ENCODE measurements at regions not wholly inside any gene's neighbourhood (a gene's known extent, or its start where the extent isn't known, plus 50 kb on each side); places are given as distances from the start of the nearest gene placed in this dataset.

GRCh38 chr3:72217570-72217969 lies 432.6 kb upstream of the PROK2 start:
- intact Hi-C loops (cut with micrococcal nuclease; ENCODE audit: unreplicated experiment), result no loop called here
- no peak for DNase-seq (ENCODE audit: low read depth, low spot score)
- no peak overlapping the region for H3K4me3 ChIP-seq (ENCODE audit: low read depth in 2 of 2, low read length in 2 of 2)
- no peaks in the 10 kb centered on the region for H3K27me3 ChIP-seq (ENCODE audit: control insufficient read depth, insufficient read depth, low read length)
- H3K27ac ChIP-seq (ENCODE audit: low read length), result no peak overlapping the region
- no peak for ATAC-seq
- POLR2A ChIA-PET, result no interaction called here
- no peaks in the 10 kb centered on the region for H3K4me1 ChIP-seq (ENCODE audit: control insufficient read depth, insufficient read depth, low read length)
- BruUV-seq (replicated peaks), result no TSS peak
- CTCF ChIA-PET, result no interaction called here
- TF ChIP-seq SIN3A (IDR thresholded peaks at IDR 0.05; ENCODE audit: borderline replicate concordance, insufficient read depth, low read depth, low read length) (no peak), POLR2AphosphoS5 (IDR thresholded peaks at IDR 0.05; ENCODE audit: low read depth, low read length) (no peak), CTCF (IDR thresholded peaks at IDR 0.05) (no peak), TCF7L2 (IDR thresholded peaks at IDR 0.05; ENCODE audit: low read depth, low read length) (no peak), REST (IDR thresholded peaks at IDR 0.05; ENCODE audit: insufficient read depth in 1 of 2, low read depth in 2 of 2, low read length in 1 of 2) (no peak)
- in situ Hi-C loops (cut with HindIII; ENCODE audit: low pct_unique_long_range_greater_than_20kb, low sequenced_read_pairs), result no loop called here
- H3K36me3 ChIP-seq (ENCODE audit: control insufficient read depth, insufficient read depth, low read length), result no peaks in the 10 kb centered on the region
- H3K9me3 ChIP-seq (ENCODE audit: control insufficient read depth, insufficient read depth, low read depth, low read length), result no peaks in the 10 kb centered on the region

DNA sequence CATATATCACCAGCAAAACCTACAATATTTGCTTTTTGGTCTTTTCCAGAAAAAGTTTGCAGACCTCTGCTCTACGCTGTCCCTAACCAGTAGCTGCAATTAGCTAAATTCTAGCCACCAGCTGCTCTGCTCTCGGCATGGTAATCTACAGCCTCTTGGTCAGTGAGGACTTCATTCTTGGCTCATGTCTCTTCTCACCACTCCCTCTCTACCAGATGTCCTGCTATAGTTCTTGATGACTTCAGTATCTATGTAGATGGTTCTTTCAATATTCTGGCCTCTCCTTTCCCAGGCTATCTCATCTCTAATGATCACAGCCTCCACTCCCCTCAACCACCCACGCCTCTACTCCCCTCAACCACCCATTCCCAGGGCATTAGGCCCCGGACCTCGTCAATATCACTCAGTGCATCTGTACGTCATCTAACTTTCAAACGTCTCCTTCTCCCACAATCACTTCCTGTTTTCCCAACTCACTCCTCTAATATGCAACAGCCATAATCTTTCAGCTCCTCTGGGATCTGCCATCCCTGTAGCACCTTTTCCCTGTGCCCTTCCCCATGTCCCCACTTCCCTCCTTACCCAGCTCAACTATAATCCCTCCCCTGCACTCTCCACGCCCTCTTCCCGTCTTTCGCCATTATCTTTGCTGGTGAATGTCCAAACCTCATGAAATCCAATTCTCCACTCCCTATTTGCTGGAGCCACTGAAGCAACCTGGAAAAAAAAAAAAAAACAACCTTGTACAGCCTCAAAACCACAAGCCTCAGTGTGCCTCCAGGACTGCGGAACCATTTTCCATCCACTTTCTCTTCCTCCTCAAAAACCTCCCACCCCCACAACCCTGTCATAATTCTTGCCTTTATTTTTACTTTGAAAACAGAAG lies 429.4 kb upstream of the PROK2 start:
- Histone ChIP-seq H3K27ac (ENCODE audit: low read length) (no peak overlapping the region), H3K4me1 (ENCODE audit: control insufficient read depth, insufficient read depth, low read length) (no peaks in the 10 kb centered on the region), H3K36me3 (ENCODE audit: control insufficient read depth, insufficient read depth, low read length) (no peaks in the 10 kb centered on the region), H3K9me3 (ENCODE audit: control insufficient read depth, insufficient read depth, low read depth, low read length) (no peaks in the 10 kb centered on the region), H3K27me3 (ENCODE audit: control insufficient read depth, insufficient read depth, low read length) (no peaks in the 10 kb centered on the region), H3K4me3 (ENCODE audit: low read depth in 2 of 2, low read length in 2 of 2) (no peak overlapping the region)
- DNase-seq (ENCODE audit: low read depth, low spot score) (no peak), ATAC-seq (no peak)
- in situ Hi-C loops (cut with HindIII; ENCODE audit: low pct_unique_long_range_greater_than_20kb, low sequenced_read_pairs), result no loop called here
- no TSS peak for BruUV-seq (replicated peaks)
- intact Hi-C loops (cut with micrococcal nuclease; ENCODE audit: unreplicated experiment), result no loop called here
- TF ChIP-seq SIN3A (IDR thresholded peaks at IDR 0.05; ENCODE audit: borderline replicate concordance, insufficient read depth, low read depth, low read length) (no peak), CTCF (IDR thresholded peaks at IDR 0.05) (no peak), POLR2AphosphoS5 (IDR thresholded peaks at IDR 0.05; ENCODE audit: low read depth, low read length) (no peak), REST (IDR thresholded peaks at IDR 0.05; ENCODE audit: insufficient read depth in 1 of 2, low read depth in 2 of 2, low read length in 1 of 2) (no peak), TCF7L2 (IDR thresholded peaks at IDR 0.05; ENCODE audit: low read depth, low read length) (no peak)
- ChIA-PET POLR2A (interaction anchor here (0.5 kb wide), 1 partner anchor 258 kb away, joined by 4 read pairs; no protein-coding TSS in a partner anchor), CTCF (no interaction called here)
